ENCODE measurements at regions not wholly inside any gene's neighbourhood (a gene's known extent, or its start where the extent isn't known, plus 50 kb on each side); places are given as distances from the start of the nearest gene placed in this dataset.

- DNase-seq (ENCODE audit: low read depth), result no peak
- no peak overlapping the region for H3K4me3 ChIP-seq (replicated peaks; ENCODE audit: low read depth, low read length)
- TF ChIP-seq, protein P1, sequence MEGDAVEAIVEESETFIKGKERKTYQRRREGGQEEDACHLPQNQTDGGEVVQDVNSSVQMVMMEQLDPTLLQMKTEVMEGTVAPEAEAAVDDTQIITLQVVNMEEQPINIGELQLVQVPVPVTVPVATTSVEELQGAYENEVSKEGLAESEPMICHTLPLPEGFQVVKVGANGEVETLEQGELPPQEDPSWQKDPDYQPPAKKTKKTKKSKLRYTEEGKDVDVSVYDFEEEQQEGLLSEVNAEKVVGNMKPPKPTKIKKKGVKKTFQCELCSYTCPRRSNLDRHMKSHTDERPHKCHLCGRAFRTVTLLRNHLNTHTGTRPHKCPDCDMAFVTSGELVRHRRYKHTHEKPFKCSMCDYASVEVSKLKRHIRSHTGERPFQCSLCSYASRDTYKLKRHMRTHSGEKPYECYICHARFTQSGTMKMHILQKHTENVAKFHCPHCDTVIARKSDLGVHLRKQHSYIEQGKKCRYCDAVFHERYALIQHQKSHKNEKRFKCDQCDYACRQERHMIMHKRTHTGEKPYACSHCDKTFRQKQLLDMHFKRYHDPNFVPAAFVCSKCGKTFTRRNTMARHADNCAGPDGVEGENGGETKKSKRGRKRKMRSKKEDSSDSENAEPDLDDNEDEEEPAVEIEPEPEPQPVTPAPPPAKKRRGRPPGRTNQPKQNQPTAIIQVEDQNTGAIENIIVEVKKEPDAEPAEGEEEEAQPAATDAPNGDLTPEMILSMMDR (IDR thresholded peaks at IDR 0.05; ENCODE audit: low read length, missing control alignments), result no peak
Measured at GRCh38 chr2:129876541-129876940, 102.9 kb upstream of the RAB6C start.

DNA sequence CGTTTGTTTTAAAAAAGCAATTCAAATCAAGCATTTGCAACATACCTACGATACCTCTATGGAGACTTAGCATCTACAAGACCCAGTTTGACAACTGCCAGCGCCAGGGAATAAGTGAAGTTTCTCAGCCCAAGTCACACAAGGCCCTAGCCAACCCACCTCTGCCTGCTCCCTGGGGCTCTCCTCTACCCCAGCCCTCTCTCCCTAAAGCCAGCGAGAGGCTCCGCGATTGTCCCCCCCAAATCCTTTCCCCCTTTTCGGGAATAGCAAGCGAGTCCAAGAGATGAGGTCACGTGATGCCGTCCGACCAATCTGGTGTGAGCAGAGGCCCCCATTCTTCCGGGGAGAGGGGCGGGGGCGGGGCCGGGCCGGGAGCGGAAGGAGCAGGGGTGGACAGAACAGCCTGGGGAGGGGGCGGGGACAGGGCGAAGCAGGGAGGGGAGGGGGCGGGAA is 102.2 kb upstream of the RAB6C start:
- TF ChIP-seq, protein P1 (IDR thresholded peaks at IDR 0.05; ENCODE audit: low read length, missing control alignments), result no peak
- peak; percentile 69 for DNase-seq (ENCODE audit: low read depth)
- peak overlapping the region; percentile 65 for H3K4me3 ChIP-seq (replicated peaks; ENCODE audit: low read depth, low read length)

GRCh38 chr2:129877795-129878775 is 101.4 kb upstream of the RAB6C start:
- peak overlapping the region; percentile 38 for H3K4me3 ChIP-seq (replicated peaks; ENCODE audit: low read depth, low read length)
- TF ChIP-seq, protein P1 (IDR thresholded peaks at IDR 0.05; ENCODE audit: low read length, missing control alignments), result no peak
- peak; percentile 41 for DNase-seq (ENCODE audit: low read depth)

DNA sequence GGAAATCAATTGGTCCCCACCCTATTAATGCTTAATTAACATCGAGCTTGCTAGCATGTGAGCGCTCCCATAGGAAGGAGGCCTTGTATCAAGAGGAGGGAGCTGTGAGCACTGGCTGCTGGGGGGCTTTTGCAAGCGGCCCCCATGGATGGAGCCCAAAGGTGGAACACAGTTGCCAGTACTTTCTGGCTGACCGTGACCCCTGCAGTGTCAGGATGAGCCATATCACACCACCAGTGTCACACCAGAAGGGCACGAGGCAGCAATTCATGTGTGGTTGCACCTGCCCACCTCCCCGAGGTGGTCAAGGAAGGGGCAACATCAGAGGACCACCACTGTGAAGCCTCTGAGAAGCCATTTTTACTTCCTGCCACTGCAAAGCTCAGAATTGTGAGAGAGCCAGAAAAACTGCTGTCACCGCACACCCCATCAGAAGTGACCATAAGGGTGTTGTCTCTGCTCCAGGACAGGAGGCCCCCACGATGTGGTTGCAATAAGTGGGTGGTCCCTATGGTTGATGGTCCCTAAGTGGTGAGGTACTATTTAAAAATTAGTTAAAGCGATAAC is 99.8 kb upstream of the RAB6C start:
- DNase-seq (ENCODE audit: low read depth), result no peak
- TF ChIP-seq, protein P1 (IDR thresholded peaks at IDR 0.05; ENCODE audit: low read length, missing control alignments), result no peak
- no peak overlapping the region for H3K4me3 ChIP-seq (replicated peaks; ENCODE audit: low read depth, low read length)

DNA sequence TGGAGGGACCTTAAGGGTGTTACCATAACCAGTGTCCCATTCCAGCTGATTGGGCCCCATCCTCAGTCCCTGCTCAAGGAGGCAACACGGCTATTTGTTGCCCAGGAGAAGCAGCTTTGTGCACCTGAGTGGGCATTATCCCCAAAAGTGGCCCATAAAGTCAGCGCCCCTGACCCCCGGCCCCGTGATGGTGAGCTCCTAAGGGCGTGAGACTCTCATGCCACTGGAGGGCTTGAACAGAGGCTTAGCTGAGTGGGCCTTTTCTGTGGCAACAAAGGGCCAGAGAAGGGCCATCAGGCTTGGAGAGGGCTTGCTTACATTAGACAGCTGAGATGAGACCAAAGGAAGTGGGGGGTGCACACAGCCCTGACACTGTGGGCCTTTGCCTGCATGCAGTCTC is 99.2 kb upstream of the RAB6C start:
- DNase-seq (ENCODE audit: low read depth), result no peak
- TF ChIP-seq, protein P1 (IDR thresholded peaks at IDR 0.05; ENCODE audit: low read length, missing control alignments), result no peak
- H3K4me3 ChIP-seq (replicated peaks; ENCODE audit: low read depth, low read length), result no peak overlapping the region

- no peak overlapping the region for H3K4me3 ChIP-seq (replicated peaks; ENCODE audit: low read depth, low read length)
- DNase-seq (ENCODE audit: low read depth), result no peak
- TF ChIP-seq, protein P1 (IDR thresholded peaks at IDR 0.05; ENCODE audit: low read length, missing control alignments), result no peak
Measured at GRCh38 chr2:129880971-129881370, 98.5 kb upstream of the RAB6C start.
